Nephron progenitor cell (in vitro differentiated cells): ENCODE measurements at regions not wholly inside any gene's neighbourhood (a gene's known extent, or its start where the extent isn't known, plus 50 kb on each side); places are given as distances from the start of the nearest gene placed in this dataset.

ENCODE experiments used
- DNase-seq: peaks from one replicate; pipeline ENCODE4 v3.0.0; 2021
- H3K27ac Mint-ChIP-seq: 2 replicates; pipeline ENCODE4 v1.8.0; 2021; ENCODE audit warnings: mild to moderate bottlenecking, moderate library complexity, mixed read lengths
- H3K27me3 Mint-ChIP-seq: 2 replicates; pipeline ENCODE4 v1.8.0; 2021; ENCODE audit warnings: mild to moderate bottlenecking, low read depth, mixed read lengths; ENCODE audit not compliant: poor library complexity
- H3K36me3 Mint-ChIP-seq: 2 replicates; pipeline ENCODE4 v1.8.0; 2021; ENCODE audit warnings: low read depth, mixed read lengths
- H3K4me1 Mint-ChIP-seq: 2 replicates; pipeline ENCODE4 v1.8.0; 2021; ENCODE audit warnings: mixed read lengths
- H3K4me3 Mint-ChIP-seq: 2 replicates; pipeline ENCODE4 v1.8.0; 2021; ENCODE audit warnings: mild to moderate bottlenecking, moderate library complexity, mixed read lengths
- H3K9me3 Mint-ChIP-seq: 2 replicates; pipeline ENCODE4 v1.8.0; 2021; ENCODE audit warnings: mild to moderate bottlenecking, moderate library complexity, mixed read lengths
- TF ChIP-seq, protein P1 (sequence below): fragments of 200-600 bp; sonication (generic); IDR thresholded peaks from 2 replicates; pipeline ENCODE4 v1.5.0; 2021; ENCODE audit warnings: antibody characterized with exemption

DNA sequence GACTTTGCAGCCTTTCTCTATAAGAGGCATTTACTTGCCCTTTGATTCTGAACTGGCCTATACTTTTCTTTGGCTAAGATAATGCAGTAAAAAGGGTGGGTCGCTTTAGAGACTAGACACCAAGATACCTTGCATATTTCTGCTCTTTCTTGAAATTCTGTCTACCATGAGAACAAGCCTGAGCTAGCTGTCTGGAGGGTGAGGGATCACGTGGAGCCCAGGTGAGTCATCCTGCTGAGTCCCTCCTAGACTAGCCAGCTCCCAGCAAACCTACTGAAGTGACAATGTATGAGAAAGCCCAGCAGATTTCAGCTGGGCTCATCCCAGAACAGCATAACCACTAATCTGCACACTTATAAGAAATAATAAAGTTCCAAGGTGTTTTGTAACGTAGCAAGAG lies 408.0 kb upstream of the KAZN start:
- H3K4me3 Mint-ChIP-seq, result no peak overlapping the region
- DNase-seq, result no peak
- no peak overlapping the region for H3K27ac Mint-ChIP-seq
- H3K27me3 Mint-ChIP-seq, result peaks cover 8% of the 10 kb centered on the region
- TF ChIP-seq, protein P1, sequence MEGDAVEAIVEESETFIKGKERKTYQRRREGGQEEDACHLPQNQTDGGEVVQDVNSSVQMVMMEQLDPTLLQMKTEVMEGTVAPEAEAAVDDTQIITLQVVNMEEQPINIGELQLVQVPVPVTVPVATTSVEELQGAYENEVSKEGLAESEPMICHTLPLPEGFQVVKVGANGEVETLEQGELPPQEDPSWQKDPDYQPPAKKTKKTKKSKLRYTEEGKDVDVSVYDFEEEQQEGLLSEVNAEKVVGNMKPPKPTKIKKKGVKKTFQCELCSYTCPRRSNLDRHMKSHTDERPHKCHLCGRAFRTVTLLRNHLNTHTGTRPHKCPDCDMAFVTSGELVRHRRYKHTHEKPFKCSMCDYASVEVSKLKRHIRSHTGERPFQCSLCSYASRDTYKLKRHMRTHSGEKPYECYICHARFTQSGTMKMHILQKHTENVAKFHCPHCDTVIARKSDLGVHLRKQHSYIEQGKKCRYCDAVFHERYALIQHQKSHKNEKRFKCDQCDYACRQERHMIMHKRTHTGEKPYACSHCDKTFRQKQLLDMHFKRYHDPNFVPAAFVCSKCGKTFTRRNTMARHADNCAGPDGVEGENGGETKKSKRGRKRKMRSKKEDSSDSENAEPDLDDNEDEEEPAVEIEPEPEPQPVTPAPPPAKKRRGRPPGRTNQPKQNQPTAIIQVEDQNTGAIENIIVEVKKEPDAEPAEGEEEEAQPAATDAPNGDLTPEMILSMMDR, result no peak
- H3K9me3 Mint-ChIP-seq, result no peaks in the 10 kb centered on the region
- H3K36me3 Mint-ChIP-seq, result no peaks in the 10 kb centered on the region
- peaks cover 8% of the 10 kb centered on the region for H3K4me1 Mint-ChIP-seq

DNA sequence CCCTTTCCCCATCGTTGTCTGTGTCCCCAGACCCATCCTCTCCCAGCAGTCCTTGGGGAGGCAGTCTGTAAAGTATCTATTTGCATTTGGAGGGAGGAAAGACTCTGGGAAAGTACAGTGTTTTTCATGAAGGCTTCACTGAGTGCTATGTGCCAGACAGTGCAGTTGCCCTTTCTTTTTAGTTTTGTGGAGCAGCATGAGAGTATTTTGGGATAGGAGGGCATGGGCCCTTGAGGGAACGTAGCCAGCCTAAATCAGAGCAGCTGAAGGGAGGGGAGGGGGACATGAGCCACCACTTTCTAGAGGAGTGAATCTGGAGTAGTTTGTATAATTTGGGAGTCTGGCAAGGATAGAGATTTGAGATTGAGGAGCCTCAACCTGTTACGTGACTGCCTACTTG lies 404.0 kb upstream of the KAZN start:
- Mint-ChIP-seq H3K9me3 (no peaks in the 10 kb centered on the region), H3K36me3 (no peaks in the 10 kb centered on the region), H3K27me3 (peaks cover 4% of the 10 kb centered on the region), H3K4me3 (no peak overlapping the region), H3K4me1 (peaks cover 4% of the 10 kb centered on the region), H3K27ac (peak overlapping the region; percentile 20)
- DNase-seq, result no peak
- TF ChIP-seq, protein P1, result no peak

DNA sequence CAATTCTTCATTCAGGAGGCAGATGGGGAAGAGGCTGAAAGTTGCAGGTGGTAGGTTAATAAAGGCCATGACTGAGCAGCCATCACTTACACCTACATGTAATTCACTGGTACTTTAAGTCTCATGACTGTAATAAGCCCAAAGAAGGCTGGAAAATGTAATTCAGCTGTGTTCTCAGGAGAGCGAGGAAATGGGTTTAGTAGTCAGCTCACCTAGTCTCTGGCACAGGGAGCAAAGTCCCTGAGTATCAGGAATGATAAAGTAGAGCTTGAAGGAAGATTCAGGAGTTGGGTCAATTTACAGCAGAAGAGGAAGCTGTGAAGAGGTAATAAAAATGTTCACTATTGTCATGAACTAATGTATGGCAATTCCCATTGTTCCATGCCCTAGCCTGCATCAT lies 393.4 kb upstream of the KAZN start:
- Mint-ChIP-seq H3K27me3 (peaks cover 9% of the 10 kb centered on the region), H3K4me3 (no peak overlapping the region), H3K27ac (peak overlapping the region; percentile 44), H3K36me3 (peaks cover 2% of the 10 kb centered on the region), H3K4me1 (peaks cover 15% of the 10 kb centered on the region), H3K9me3 (peaks cover 14% of the 10 kb centered on the region)
- TF ChIP-seq, protein P1, result no peak
- no peak for DNase-seq

- Mint-ChIP-seq H3K27me3 (peaks cover 7% of the 10 kb centered on the region), H3K4me1 (no peaks in the 10 kb centered on the region), H3K36me3 (peaks cover 8% of the 10 kb centered on the region), H3K27ac (no peak overlapping the region), H3K4me3 (no peak overlapping the region), H3K9me3 (peaks cover 41% of the 10 kb centered on the region)
- no peak for DNase-seq
- TF ChIP-seq, protein P1, result no peak
These were observed 383.3 kb upstream of the KAZN start for GRCh38 chr1:14215151-14215550.

DNA sequence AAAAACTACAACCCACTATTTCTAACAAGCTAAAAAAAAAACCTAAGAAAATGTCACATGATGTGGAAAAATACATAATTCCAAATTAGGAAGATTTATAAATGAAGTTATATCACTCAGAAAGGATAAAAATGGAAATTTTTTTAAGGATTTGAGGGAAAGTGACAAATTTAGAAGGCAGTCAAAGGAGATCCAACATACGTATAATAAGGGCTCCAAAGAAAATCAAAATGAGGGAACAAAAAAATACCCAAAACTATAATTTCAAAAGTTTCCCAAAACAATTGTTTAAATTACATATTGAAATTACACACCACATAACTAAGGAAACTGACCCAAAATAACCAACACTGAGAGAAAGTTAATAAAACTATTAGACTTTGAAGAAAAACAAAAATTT lies 381.1 kb upstream of the KAZN start:
- Mint-ChIP-seq H3K36me3 (peaks cover 5% of the 10 kb centered on the region), H3K4me1 (no peaks in the 10 kb centered on the region), H3K27ac (no peak overlapping the region), H3K27me3 (peaks cover 8% of the 10 kb centered on the region), H3K4me3 (no peak overlapping the region), H3K9me3 (peaks cover 47% of the 10 kb centered on the region)
- TF ChIP-seq, protein P1, result no peak
- no peak for DNase-seq

GRCh38 chr1:14220324-14220723 lies 378.2 kb upstream of the KAZN start:
- TF ChIP-seq, protein P1, result no peak
- no peak for DNase-seq
- Mint-ChIP-seq H3K36me3 (peaks cover 5% of the 10 kb centered on the region), H3K4me3 (no peak overlapping the region), H3K9me3 (peaks cover 55% of the 10 kb centered on the region), H3K27me3 (peaks cover 3% of the 10 kb centered on the region), H3K4me1 (no peaks in the 10 kb centered on the region), H3K27ac (no peak overlapping the region)
